GM21786 (cell line): ENCODE measurements at regions not wholly inside any gene's neighbourhood (a gene's known extent, or its start where the extent isn't known, plus 50 kb on each side); places are given as distances from the start of the nearest gene placed in this dataset.
"Not testable (repeated sequence)": the region's sequence is repeated elsewhere in the genome, so short reads cannot be mapped to it uniquely, and the experiment has no call there.

Source experiments
- ATAC-seq: cut with Tn5 transposase; IDR thresholded peaks from one replicate; pipeline ENCODE4 v1.9.1; 2021; ENCODE audit not compliant: unreplicated experiment

DNA sequence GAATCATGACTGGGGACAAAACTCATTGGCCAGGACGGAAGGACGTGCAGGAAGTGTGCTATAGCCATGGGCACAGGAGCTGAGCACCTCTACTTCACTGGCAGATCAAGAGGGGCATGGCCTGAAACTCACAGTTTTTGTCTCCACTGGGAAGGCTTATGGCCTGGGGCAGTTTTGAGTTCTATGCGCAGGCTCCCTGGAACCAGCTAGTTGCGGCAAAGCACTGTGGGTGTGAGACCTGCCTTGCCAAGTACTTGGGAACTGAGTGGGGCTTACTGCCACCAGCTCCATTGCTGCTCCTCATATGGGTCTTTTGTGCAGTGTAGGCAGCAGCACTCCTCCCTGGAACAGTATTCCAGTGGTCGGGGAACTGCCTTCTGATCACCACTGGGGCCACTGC, 282.6 kb upstream of the EYS start:
- ATAC-seq = no peak

DNA sequence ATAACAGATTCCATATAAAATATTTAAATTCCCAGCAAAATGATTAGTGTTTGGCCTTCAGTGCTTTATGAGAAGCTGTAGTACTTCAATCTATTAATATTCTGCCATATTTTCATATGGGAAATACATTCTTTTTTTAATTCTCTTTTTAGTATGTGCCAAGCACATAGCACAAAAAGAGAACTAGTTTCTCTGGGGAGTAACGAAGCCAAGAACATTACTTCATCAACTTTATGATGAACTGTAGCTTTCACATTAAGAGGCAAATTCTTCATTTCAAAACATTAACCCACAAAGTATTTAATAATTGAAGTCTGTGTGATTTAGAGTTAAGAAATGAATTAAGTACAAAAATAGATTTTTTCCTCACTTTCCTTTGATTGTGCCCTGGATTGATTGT, 281.0 kb upstream of the EYS start:
- ATAC-seq = no peak

DNA sequence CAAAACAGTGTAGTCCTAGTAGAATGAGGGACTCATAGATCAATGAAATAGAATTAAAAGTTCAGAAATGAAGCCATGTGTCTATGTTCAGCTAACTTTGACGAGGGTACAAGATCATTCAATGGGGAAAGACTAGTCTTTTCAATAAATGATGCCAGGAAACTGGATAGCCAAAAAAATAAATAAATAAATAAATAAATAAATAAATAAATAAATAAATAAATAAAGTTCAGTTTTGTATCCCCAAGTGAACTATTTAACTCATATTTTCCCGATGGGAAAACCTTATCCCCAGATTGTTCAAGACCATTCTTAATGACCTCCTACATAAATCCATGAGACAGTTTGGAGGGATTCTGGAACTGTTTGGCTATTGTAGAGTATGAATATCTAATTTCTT, 277.1 kb upstream of the EYS start:
- ATAC-seq = no peak

DNA sequence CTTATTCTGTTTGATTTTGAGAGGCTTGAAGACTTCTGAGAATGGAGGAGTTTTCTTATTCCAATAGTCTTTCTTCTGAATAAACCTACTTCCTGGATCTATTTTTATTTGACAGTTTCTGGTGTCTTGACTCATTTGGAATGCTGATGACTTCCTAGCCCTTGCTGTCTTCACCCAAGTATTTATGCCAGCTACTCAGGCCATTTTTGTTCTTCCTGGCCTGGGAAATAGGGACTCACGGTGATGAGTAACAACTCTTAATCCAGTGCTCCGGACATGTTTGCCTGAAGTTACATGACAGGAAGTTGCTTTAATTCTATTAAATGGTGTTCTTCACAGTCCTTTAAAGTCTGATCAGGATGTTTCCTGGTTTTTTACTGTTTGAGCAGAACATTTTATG, 272.1 kb upstream of the EYS start:
- no peak for ATAC-seq

DNA sequence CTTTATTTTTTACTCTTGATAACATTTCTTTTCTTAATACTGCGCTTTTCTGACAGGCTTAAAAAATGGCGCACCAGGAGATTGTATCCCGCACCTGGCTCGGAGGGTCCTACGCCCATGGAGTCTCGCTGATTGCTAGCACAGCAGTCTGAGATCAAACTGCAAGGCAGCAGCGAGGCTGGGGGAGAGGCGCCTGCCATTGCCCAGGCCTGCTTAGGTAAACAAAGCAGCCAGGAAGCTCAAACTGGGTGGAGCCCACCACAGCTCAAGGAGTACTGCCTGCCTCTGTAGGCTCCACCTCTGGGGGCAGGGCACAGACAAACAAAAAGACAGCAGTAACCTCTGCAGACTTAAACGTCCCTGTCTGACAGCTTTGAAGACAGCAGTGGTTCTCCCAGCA, 264.2 kb upstream of the EYS start:
- ATAC-seq = not testable (repeated sequence)

DNA sequence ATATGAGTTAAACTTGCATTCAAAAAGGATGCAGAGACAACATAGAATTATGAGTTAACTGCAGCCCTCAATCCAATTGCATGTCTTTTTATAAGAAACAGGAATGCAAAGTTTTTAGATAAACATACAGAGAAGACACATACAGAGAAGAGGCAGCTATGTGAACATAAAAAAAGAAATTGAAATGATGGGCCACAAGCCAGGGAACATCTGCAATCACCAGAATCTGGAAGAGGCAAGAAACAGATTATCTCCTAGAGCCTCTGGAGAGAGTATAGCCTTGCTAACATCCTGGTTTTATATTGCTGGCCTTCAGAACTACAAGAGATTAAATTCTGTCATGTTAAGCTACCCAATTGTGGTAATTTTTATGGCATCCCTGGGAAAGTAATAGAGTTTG, 257.2 kb upstream of the EYS start:
- no peak for ATAC-seq

DNA sequence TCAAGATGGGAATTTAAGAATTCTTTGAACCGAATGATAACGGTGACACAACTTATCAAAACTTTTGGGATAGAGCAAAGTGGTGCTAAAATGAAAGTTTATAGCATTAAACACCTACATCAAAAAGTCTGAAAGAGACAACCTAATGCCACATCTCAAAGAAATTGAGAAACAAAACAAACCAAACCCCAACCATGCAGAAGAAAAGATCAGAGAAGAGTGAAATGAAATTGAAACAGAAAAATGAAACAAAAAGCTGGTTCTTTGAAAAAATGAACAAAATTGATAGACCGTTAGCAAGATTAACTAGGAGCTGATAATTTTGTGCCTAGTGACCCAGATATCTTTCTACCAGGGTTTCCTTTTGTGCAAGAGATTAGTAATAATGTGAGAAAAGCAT, 248.0 kb upstream of the EYS start:
- no peak for ATAC-seq

DNA sequence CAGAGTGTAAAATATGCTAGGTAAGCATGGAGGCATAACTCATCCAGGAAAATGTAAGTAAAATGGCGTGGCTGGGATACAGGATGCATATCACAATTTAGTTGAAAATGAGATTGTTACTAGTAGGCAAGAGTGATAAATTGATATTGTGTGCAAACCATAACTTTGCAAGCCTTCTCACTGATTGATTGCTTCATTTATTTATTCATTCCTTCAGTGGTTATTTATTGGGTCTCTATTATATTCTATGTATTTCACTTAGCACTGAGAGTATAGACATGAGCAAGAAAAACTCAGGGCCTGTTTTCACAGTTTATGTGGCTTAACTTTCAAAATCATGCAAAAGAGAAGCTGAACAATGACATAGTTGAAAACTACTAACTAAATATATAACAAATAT, 241.0 kb upstream of the EYS start:
- no peak for ATAC-seq

DNA sequence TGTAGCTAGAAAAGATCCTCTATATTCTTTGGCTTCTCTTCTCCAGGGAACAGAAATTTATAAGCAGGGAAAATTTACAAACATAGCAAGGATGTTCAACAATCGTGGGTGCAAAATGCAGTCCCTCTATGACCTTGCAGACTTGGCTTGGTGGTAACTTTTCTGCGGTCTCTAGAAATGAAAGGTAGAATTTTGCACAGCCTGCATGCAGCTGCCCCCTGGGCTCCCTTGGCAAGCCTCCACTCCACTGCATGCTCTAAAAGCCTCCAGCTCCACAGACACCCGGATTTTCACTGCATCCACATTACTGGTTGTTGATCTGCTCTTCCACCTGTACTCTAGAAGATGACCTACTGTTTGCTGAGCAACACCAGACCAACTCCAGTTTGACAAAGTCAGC, 236.5 kb upstream of the EYS start:
- ATAC-seq = no peak

DNA sequence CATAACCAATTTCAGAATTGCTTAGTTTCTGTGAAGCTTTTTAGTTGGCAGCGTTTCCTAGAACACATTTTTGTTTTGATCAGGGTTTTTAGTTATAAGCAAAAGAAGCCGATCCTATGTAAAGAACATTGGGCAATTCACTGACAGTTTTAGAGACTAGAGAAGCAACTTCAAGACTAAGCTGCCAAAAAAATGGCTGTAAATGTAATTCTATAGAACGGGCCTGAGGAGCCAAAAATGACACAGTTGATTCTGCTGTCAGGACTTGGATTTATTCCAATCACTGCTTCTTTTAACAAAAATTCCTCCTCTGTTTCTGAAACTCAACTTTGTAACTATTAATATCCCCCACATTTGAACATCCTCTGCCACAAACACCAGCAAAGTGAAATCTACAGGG, 236.0 kb upstream of the EYS start:
- ATAC-seq = no peak

DNA sequence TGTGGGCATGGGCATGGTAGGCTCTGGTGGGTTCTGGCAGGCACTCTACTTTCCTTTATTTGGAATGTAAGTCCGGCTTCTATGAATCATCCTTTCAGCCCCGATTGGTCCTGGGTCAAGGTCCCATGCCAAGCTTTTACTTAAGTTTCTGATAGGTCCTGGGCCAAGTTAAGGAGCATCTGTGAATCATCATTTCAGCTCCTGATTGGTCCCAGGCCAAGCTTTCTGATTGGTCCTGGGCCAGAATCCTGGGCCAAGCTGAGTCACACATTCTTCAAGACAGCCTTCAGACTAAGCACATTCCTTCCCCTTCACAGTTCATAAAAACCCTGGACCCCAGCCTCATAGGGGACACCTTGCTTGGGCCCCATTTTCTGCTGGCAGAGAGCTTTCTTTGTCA, 231.0 kb upstream of the EYS start:
- ATAC-seq = no peak

DNA sequence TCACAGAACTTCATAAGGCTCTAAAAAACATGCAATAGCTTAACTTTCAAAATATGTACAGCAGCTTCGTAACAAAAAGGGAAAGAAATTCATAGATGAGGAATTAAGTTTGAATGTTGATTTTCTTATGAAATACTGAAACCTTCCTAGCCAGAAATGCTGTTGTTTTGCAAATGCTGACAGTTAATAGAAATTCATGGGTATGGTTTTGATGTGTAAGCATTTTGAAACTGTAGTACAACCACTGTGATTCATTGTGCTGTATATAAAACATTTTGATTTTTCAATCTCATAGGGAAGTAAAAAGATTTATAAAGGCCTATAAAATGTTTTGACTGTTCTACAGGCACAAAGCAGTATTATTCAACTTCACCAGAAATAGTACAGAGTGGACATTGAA, 228.4 kb upstream of the EYS start:
- ATAC-seq = no peak

DNA sequence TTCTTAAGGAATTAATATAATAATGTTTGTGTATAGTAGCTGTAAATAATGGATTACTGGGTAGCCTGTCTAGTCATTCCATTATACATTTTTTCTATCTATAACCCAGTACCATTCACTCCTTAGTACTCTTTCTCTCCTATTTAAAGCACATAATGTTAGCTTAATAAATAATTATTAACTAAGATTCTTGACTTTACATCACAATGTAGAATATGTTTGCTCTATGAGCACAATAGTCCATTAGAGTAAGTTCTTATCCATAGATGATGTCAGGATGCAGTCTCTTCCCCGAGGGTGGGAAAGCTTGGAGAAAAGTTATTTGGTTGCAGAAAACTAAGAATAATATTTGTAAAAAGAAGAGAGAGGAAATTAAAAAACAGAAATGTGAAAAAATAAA, 226.4 kb upstream of the EYS start:
- no peak for ATAC-seq

DNA sequence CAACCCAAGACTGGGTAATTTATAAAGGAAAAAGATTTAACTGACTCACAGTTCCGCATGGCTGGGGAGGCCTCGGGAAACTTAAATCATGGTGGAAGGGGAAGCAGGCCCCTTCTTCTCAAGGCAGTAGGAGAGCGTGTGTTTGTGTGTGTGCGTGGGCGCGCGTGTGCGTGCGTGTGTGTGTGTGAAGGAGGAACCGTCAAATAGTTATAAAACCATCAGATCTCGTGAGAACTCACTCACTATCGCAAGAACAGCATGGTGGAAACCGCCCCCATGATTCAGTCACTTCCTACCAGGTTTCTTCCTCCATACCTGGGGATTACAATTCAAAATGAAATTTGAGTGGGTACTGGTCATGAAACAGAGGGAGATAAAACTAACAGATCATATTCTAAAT, 220.1 kb upstream of the EYS start:
- ATAC-seq = no peak

DNA sequence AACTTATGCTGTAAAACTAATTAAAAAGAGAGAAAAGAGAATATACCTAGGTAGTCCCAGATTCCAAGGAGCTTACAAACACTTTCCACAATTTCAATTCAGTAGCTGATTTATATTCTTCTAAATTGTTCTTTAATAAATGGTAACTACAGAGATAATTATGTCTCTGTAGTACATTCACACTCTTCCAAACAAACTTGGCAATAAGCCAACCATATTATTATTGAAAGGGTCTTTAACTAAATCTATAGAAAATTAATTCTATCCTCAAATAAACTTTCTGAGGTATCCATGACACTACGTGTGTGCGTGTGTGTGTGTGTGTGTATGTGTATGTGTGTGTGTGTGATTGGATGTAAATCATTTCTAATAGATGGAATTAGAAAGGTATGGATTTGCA, 217.4 kb upstream of the EYS start:
- ATAC-seq = no peak

DNA sequence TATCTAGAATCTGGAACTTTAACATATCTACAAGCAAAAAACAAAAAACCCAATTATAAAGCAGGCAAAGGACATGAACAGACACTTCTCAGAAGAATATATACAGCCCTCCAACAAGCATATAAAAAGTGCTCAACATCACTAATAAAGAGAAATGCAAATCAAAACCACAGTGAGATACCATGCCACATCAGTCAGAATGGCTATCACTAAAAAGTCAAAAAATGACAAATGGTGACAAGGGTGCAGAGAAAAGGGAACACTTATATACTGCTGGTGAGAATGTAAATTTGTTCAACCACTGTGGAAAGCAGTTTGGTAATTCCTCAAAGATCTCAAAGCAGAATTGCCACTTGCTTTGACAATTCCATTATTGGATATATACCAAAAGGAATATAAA, 215.0 kb upstream of the EYS start:
- no peak for ATAC-seq

DNA sequence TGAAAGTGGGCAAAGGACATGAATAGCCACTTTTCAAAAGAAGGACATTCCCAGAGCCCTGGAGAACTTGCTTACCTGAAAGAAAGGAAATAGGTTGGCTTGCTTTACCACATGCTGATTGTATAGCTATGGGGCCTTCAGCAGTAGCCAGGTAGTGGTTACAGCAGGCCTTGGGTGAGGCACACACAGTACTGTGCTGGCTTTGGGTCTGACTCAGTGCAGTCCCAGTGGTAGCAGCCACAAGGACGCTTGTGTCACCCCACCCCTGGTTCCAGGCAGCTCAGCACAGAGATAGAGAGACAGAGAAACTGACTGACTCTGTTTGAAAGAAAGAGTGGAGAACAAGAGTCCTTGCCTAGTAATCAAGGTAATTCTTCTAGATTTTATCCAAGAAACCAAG, 201.0 kb upstream of the EYS start:
- ATAC-seq = no peak

DNA sequence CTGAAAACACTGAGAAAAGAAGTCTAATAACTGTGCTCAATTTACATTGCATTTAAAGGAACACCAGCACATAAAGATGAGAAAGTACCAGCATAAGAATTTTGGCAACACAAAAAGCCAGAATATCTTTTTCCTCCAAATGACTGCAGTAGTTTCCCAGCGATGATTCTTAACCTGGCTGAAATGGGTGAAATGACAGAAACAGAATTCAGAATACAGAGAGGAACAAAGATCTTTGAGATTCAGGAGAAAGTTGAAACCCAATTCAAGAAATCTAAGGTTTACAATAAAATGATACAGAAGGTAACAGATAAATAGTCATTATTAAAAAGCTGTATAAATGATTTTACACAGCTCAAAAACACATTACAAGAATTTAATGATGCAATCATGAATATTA, 197.0 kb upstream of the EYS start:
- ATAC-seq = no peak

DNA sequence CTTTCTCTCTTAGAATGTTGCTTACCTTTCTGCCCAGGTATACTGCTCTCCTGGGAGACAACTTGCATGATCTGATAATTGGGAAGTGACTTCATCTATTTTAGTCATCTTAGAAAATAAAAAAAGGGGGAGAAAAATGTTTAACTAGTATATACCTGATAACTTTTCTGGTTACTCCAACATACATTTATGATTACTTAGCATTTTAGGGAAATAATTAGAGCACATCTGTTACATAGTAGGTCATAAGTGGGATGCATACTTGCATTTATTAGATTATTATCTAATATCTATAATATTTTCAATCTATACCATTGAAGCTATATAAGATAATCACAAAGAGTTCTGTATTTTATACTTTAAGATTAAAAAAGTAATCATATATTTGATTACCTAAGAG, 193.9 kb upstream of the EYS start:
- no peak for ATAC-seq

DNA sequence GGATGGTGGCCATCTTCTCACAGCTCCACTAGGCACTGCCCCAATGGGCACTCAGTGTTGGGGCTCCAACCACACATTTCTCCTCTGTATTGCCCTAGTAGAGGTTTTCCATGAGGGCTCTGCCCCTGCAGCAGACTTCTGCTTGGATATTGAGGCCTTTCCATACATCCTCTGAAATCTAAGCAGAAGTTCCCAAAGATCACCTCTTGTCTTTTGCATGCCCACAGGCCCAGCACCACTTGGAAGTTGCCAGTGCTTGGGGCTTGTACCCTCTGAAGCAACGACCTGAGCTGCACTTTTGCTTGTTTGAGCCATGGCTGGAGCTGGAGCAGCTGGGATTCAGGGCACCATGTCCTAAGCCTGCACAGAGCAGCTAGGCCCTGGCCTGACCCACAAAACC, 189.1 kb upstream of the EYS start:
- ATAC-seq = no peak

DNA sequence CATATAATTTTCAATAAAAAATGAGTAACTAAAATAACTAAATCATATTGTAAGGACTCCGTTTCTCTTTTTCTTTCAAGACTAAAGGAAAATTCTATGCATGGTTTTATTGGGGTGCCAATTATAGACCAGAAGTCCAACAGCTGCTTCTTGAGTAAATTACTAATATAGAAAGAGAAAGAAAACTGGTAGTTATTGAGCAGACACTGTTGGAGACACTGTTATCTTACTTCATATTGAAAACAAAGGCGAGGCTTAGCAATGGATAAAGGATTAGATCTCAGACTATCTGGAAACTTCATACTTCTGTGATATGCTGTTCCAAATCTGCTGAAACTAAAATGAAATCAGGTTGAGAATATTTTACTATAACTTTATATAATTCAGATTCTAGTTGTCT, 169.6 kb upstream of the EYS start:
- no peak for ATAC-seq

DNA sequence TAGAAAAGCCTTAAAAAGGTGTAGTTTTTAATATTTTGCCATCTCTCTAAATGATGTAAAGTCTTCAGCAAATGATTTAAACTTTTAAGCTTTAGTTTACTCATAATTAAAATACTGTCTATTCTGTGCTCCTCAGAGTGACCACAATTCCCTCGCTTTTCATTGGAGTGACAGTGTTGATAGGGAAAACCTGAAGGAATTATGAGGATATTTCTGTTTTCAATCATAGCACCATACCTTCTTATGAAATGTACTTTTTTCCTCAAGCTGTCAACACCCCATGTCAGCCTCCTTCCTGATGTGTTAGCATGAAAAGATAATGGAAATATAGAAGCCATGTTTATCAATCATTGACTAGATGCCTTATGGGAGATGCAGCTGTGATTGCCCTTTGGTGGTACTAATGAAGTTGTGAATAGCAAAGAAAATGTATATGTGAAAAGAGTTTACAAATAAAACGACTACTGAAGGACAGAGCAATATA, 145.4 kb upstream of the EYS start:
- no peak for ATAC-seq

DNA sequence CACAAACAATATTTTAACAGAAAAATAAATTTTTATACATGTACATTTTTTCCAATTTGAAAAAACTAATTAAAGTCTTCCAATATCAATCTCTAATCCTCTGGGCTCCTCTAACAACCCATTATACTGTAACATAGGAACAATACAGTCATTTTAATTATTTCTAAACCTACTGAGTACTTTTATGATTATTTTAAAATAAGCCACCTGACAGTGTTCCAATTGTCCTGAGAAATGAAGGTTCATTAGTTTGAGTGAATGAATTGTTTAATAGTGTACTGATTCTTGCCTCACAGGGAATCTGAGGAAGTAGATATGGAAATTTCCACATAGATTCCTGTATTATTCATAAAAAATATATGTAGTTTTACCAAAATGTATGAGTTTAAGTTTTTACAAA, 123.1 kb upstream of the EYS start:
- ATAC-seq = no peak

DNA sequence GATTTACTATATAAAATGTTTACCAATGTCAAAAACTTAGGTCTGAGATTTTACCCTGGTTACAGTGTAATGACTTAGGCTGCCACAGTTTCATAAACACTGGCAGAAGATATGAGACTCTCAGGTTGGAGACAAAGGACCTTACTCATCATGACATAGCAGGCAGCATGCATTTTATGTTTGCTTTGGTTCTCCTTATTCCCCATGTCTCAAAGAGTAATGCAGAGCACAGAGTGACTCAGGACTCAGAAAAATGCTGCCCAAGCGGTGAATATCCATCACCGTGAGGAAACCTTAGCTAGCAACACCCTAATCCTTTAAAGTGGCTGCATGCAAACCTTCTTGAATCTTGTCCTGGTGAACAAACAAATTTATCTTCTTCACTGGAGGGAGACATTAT, 112.1 kb upstream of the EYS start:
- ATAC-seq = no peak
